ENCODE measurements at regions not wholly inside any gene's neighbourhood (a gene's known extent, or its start where the extent isn't known, plus 50 kb on each side); places are given as distances from the start of the nearest gene placed in this dataset.

GRCh38 chr11:8822469-8822868, 88.5 kb upstream of the AKIP1 start (continued):
- TF ChIP-seq ZNF449 (CRISPR knock-in tag; IDR thresholded peaks at IDR 0.05) (no peak), MED1 (CRISPR knock-in tag; IDR thresholded peaks at IDR 0.05; ENCODE audit: borderline replicate concordance) (no peak)

- FAIRE-seq = no peak
- Histone ChIP-seq H3K9ac (ENCODE audit: insufficient read depth in 1 of 2, low read depth in 2 of 2, low read length in 2 of 2) (no peak overlapping the region), H3K4me2 (ENCODE audit: insufficient read depth, low read length) (no peak overlapping the region), H3K27me3 (ENCODE audit: control insufficient read depth in 2 of 2, insufficient read depth in 2 of 2, low read length in 2 of 2) (no peaks in the 10 kb centered on the region; a peak in 1 of 5 replicates), H2AFZ (ENCODE audit: low read depth, low read length) (no peak overlapping the region), H3K27ac (ENCODE audit: extremely low read depth, low read depth, low read length) (no peak overlapping the region), H3K4me1 (replicated peaks in 1 of 2; ENCODE audit: control insufficient read depth in 2 of 2, insufficient read depth in 2 of 2, low read length in 2 of 2) (peaks cover 0 to 30% of the 10 kb centered on the region in 2 experiments; a peak in 3 of 5 replicates), H3K9me1 (ENCODE audit: control insufficient read depth, insufficient read depth, low read length) (no peaks in the 10 kb centered on the region), H3K9me3 (replicated peaks; ENCODE audit: control insufficient read depth, insufficient read depth, low read depth, low read length) (no peaks in the 10 kb centered on the region), H4K20me1 (replicated peaks; ENCODE audit: control insufficient read depth, insufficient read depth, low read length) (no peaks in the 10 kb centered on the region), H3K79me2 (ENCODE audit: control insufficient read depth, insufficient read depth, low read length) (no peaks in the 10 kb centered on the region), H3K36me3 (ENCODE audit: control insufficient read depth, insufficient read depth, low read length) (no peaks in the 10 kb centered on the region), H3K4me3 (no peak overlapping the region)
- BruUV-seq (replicated peaks) = no TSS peak
- TF ChIP-seq MAZ (CRISPR knock-in tag; conservative IDR thresholded peaks at IDR 0.05 in 1 of 2, IDR thresholded peaks at IDR 0.05 in 1 of 2) (no peak), ZNF146 (CRISPR knock-in tag; IDR thresholded peaks at IDR 0.05; ENCODE audit: unreplicated experiment) (no peak), ZBTB2 (IDR thresholded peaks at IDR 0.05) (no peak), PHTF2 (CRISPR knock-in tag; IDR thresholded peaks at IDR 0.05) (no peak), ASH1L (IDR thresholded peaks at IDR 0.05; ENCODE audit: borderline replicate concordance, low read depth, partially characterized antibody) (no peak), POLR2AphosphoS5 (IDR thresholded peaks at IDR 0.05; ENCODE audit: control insufficient read depth, insufficient read depth, low read depth, low read length) (no peak), TFE3 (CRISPR knock-in tag; IDR thresholded peaks at IDR 0.05) (no peak), CHD2 (IDR thresholded peaks at IDR 0.05; ENCODE audit: low read depth, low read length) (no peak)
- WGBS (ENCODE audit: insufficient coverage, low coverage, missing lambda C conversion rate) = 10% methylated on average over 2 of the region's 2 CpGs
- ChIA-PET CTCF (ENCODE audit: low intra/inter-chr PET ratio) (no interaction called here), POLR2A (no interaction called here)
- DNase-seq (ENCODE audit: extremely low read depth in 1 of 4, low spot score in 3 of 4) = no peak
- intact Hi-C loops (cut with micrococcal nuclease) = no loop called here
- in situ Hi-C loops (cut with MboI) = no loop called here
- no peak for ATAC-seq
These were observed 87.7 kb upstream of the AKIP1 start for GRCh38 chr11:8823174-8823742.

All from K562 (cell line).